Loucy (cell line): ENCODE measurements at regions not wholly inside any gene's neighbourhood (a gene's known extent, or its start where the extent isn't known, plus 50 kb on each side); places are given as distances from the start of the nearest gene placed in this dataset.
"Not testable (repeated sequence)": the region's sequence is repeated elsewhere in the genome, so short reads cannot be mapped to it uniquely, and the experiment has no call there.

Experiments used
- H2AFZ ChIP-seq: fragments of 200-600 bp; sonication (generic); 2 replicates; pipeline ENCODE4 v1.6.0; 2016; ENCODE audit warnings: antibody characterized with exemption, mild to moderate bottlenecking, low read length, moderate library complexity
- H3F3A ChIP-seq: fragments of 200-600 bp; 2 replicates; pipeline ENCODE4 v1.6.0; 2016; ENCODE audit warnings: antibody characterized with exemption, low read depth, mild to moderate bottlenecking
- H3K27me3 ChIP-seq: fragments of 200-600 bp; sonication (generic); 2 replicates; pipeline ENCODE4 v1.6.1; 2014; ENCODE audit warnings: low read length, mild to moderate bottlenecking; ENCODE audit not compliant: insufficient read depth, poor library complexity, severe bottlenecking
- H3K36me3 ChIP-seq: fragments of 200-600 bp; sonication (generic); 2 replicates; pipeline ENCODE4 v1.6.1; 2016; ENCODE audit warnings: low read length; ENCODE audit not compliant: insufficient read depth
- H3K4me1 ChIP-seq: fragments of 200-600 bp; sonication (generic); 2 replicates; pipeline ENCODE4 v1.5.1; 2014; ENCODE audit warnings: low read length, mild to moderate bottlenecking; ENCODE audit not compliant: insufficient read depth, poor library complexity, severe bottlenecking
- H3K4me2 ChIP-seq: fragments of 200-600 bp; sonication (generic); 2 replicates; pipeline ENCODE4 v1.6.0; 2014; ENCODE audit warnings: antibody characterized with exemption, low read length, low read depth, mild to moderate bottlenecking; ENCODE audit not compliant: poor library complexity, severe bottlenecking
- H3K4me3 ChIP-seq: fragments of 200-600 bp; sonication (generic); 2 replicates; pipeline ENCODE4 v1.5.1; 2014; ENCODE audit warnings: low read length, mild to moderate bottlenecking, mixed read lengths; ENCODE audit not compliant: poor library complexity, severe bottlenecking
- H3K79me2 ChIP-seq: fragments of 200-600 bp; sonication (generic); 2 replicates; pipeline ENCODE4 v1.6.1; 2014; ENCODE audit warnings: low read length; ENCODE audit not compliant: insufficient read depth
- H3K9ac ChIP-seq: fragments of 200-600 bp; sonication (generic); 2 replicates; pipeline ENCODE4 v1.6.0; 2014; ENCODE audit warnings: mild to moderate bottlenecking, low read depth, low read length, moderate library complexity; ENCODE audit not compliant: poor library complexity, severe bottlenecking
- H3K9me2 ChIP-seq: fragments of 200-600 bp; sonication (generic); replicated peaks from 2 replicates; pipeline ENCODE4 v1.6.1; 2016; ENCODE audit warnings: low read depth, low read length, mixed read lengths
- H3K9me3 ChIP-seq: fragments of 200-600 bp; sonication (generic); 2 replicates; pipeline ENCODE4 v1.6.1; 2014; ENCODE audit warnings: mild to moderate bottlenecking, antibody characterized with exemption, low read length, low read depth; ENCODE audit not compliant: insufficient read depth
- H4K20me1 ChIP-seq: fragments of 200-600 bp; sonication (generic); 2 replicates; pipeline ENCODE4 v1.6.0; 2014; ENCODE audit warnings: antibody characterized with exemption, low read length, mild to moderate bottlenecking; ENCODE audit not compliant: insufficient read depth, poor library complexity, severe bottlenecking
- EZH2phosphoT487 ChIP-seq: fragments of 200-600 bp; IDR thresholded peaks from 2 replicates; pipeline ENCODE4 v1.6.1; 2018; ENCODE audit warnings: antibody characterized with exemption, mild to moderate bottlenecking, moderate library complexity, borderline replicate concordance
- TF ChIP-seq, protein P1 (sequence below): fragments of 200-600 bp; sonication (generic); conservative IDR thresholded peaks from 2 replicates; pipeline ENCODE4 v1.5.1; 2014; ENCODE audit warnings: mild to moderate bottlenecking, antibody characterized with exemption, low read length

DNA sequence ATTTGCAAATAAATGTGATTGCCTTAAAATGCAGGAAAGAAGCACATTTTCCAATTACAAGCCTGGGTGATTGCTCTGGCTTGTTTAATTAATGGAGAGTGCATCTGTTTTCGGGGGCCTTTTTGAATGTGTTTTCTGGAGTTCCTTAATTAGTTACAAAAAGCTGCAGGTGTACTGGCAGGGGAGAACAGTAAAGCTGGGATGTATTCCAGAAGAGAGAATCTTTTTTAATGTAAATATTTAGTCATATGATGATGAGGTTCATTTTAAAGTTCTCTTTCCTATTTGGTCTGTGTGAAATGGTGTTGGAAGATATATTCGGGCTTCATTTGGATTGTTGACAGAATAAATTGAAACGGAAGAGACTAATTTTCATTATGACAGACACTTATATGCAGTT is 70.9 kb upstream of the N4BP1 start:
- Histone ChIP-seq H3K4me2 (no peak overlapping the region), H3K9me2 (no peaks in the 10 kb centered on the region), H3K79me2 (no peaks in the 10 kb centered on the region), H4K20me1 (no peaks in the 10 kb centered on the region), H3K27me3 (no peaks in the 10 kb centered on the region), H3K4me1 (no peaks in the 10 kb centered on the region), H3K9ac (no peak overlapping the region), H2AFZ (no peak overlapping the region), H3F3A (no peaks in the 10 kb centered on the region), H3K36me3 (no peaks in the 10 kb centered on the region), H3K9me3 (no peaks in the 10 kb centered on the region), H3K4me3 (no peak overlapping the region)
- TF ChIP-seq, protein P1, sequence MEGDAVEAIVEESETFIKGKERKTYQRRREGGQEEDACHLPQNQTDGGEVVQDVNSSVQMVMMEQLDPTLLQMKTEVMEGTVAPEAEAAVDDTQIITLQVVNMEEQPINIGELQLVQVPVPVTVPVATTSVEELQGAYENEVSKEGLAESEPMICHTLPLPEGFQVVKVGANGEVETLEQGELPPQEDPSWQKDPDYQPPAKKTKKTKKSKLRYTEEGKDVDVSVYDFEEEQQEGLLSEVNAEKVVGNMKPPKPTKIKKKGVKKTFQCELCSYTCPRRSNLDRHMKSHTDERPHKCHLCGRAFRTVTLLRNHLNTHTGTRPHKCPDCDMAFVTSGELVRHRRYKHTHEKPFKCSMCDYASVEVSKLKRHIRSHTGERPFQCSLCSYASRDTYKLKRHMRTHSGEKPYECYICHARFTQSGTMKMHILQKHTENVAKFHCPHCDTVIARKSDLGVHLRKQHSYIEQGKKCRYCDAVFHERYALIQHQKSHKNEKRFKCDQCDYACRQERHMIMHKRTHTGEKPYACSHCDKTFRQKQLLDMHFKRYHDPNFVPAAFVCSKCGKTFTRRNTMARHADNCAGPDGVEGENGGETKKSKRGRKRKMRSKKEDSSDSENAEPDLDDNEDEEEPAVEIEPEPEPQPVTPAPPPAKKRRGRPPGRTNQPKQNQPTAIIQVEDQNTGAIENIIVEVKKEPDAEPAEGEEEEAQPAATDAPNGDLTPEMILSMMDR: no peak
- TF ChIP-seq EZH2phosphoT487: no peak

DNA sequence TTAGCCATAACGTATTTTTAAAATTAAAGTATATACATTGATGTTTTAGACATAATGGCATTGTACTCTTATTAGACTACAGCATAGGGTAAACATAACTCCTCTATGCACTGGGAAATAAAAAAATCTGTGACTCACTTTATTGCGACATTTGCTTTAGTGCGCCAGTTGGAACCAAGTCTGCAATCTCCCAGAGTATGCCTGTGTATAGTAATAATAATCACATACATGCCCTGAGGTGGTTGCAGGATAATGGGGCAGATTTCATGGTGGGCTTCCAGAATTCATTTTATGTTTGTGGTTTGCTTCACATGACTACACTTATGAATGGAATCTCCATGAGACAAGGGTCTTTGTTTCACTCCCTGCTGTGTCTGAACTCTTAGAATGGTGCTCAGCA is 66.9 kb upstream of the N4BP1 start:
- no peak overlapping the region for H2AFZ ChIP-seq
- H4K20me1 ChIP-seq: no peaks in the 10 kb centered on the region
- no peaks in the 10 kb centered on the region for H3F3A ChIP-seq
- H3K4me3 ChIP-seq: no peak overlapping the region
- H3K9me3 ChIP-seq: no peaks in the 10 kb centered on the region
- no peaks in the 10 kb centered on the region for H3K4me1 ChIP-seq
- H3K79me2 ChIP-seq: no peaks in the 10 kb centered on the region
- TF ChIP-seq, protein P1: no peak
- TF ChIP-seq EZH2phosphoT487: no peak
- no peaks in the 10 kb centered on the region for H3K36me3 ChIP-seq
- no peaks in the 10 kb centered on the region for H3K27me3 ChIP-seq
- no peak overlapping the region for H3K9ac ChIP-seq
- H3K9me2 ChIP-seq: no peaks in the 10 kb centered on the region
- H3K4me2 ChIP-seq: no peak overlapping the region

DNA sequence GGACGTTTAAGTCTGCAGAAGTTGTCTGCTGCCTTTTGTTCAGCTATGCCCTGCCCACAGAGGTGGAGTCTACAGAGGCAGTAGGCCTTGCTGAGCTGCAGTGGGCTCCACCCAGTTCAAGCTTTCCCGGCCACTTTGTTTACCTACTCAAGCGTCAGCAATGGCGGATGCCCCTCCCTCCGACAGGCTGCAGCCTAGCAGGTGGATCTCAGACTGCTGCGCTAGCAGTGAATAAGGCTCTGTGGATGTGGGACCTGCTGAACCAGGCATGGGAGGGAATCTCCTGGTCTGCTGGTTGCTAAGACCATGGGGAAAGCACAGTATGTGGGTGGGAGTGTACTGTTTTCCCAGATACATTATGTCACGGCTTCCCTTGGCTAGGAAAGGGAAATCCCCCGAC is 58.2 kb upstream of the N4BP1 start:
- not testable (repeated sequence) for H3K4me3 ChIP-seq, H3F3A ChIP-seq, H3K36me3 ChIP-seq, H3K9ac ChIP-seq, H3K4me2 ChIP-seq, H4K20me1 ChIP-seq, H2AFZ ChIP-seq, H3K79me2 ChIP-seq, H3K9me3 ChIP-seq, H3K27me3 ChIP-seq, H3K4me1 ChIP-seq, H3K9me2 ChIP-seq

DNA sequence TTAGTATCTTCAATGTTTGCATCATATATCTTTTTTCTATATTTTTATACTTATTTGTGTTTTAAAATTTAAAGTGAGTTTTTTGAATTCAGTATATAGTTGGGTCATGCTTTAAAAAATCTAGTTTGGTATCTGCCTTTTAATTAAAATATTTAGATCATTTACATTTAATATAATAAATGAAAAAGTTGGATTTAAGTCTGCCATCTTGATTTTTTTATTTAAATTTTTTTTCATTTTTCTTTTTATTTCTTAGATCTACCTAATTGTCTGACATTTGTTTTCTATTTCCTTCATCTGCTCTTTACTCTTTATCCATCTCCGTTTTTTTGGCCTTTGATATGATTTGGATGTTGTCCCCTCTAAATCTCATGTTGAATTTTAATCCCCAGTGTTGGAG is 50.0 kb upstream of the N4BP1 start:
- no peak overlapping the region for H3K9ac ChIP-seq
- no peaks in the 10 kb centered on the region for H3K4me1 ChIP-seq
- no peaks in the 10 kb centered on the region for H3K9me2 ChIP-seq
- TF ChIP-seq, protein P1: no peak
- no peak for TF ChIP-seq EZH2phosphoT487
- H3F3A ChIP-seq: no peaks in the 10 kb centered on the region
- no peak overlapping the region for H3K4me2 ChIP-seq
- no peaks in the 10 kb centered on the region; the same call in 1 of the 2 replicates for H3K9me3 ChIP-seq
- H3K79me2 ChIP-seq: no peaks in the 10 kb centered on the region
- no peak overlapping the region for H2AFZ ChIP-seq
- no peaks in the 10 kb centered on the region for H4K20me1 ChIP-seq
- no peaks in the 10 kb centered on the region for H3K27me3 ChIP-seq
- no peak overlapping the region for H3K4me3 ChIP-seq
- no peaks in the 10 kb centered on the region for H3K36me3 ChIP-seq
